ENCODE measurements at regions not wholly inside any gene's neighbourhood (a gene's known extent, or its start where the extent isn't known, plus 50 kb on each side); places are given as distances from the start of the nearest gene placed in this dataset.
A peak's percentile ranks its signal among the peaks of the same experiment; 100 is the strongest.

DNA sequence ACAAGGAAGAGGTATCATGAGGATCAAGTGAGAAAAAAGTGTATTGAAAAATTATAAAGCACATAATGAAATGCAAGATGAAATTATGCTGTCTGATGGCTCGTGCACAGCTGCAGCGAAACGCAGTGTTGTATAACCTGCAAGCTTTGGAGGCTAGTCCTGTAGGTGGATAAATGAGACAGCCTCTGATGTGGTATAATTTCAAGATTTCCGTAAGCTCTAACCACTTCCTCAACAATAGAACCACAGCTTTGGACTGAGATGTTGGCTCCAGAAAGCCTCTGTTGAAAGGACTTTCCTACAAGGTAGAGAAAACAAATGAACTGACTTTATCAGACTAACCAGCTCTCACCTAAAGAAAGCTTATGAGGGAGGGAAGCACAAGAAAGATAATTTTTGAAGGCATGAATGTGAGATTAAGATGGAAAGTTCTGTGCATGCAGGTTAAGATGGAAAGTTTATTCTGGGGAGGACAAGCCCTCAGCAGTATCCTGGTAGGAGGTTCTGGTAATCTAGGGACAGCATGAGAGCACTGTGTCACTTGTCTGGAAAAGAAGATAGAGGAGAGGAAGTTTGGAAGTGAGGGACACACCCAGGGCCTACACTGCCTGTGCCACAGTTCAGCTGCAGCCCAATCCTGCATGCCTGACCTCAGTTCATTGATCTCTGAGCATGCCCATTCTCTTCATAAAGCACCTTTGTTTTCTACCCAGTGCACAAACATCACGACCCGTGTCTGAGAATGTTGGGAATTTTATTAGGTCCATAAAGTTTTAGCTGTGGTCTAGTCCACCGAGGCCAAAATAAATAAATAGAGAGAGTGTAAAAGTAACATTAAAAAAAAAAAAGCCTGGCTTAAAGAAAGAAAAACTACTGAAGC is 161.5 kb upstream of the SFRP2 start:
- H3K36me3 Mint-ChIP-seq, result no peaks in the 10 kb centered on the region
- 32% methylated on average over 5 of the region's 7 CpGs for WGBS (ENCODE audit: insufficient coverage)
- H3K4me3 Mint-ChIP-seq, result no peak overlapping the region
- Histone ChIP-seq H3K27me3 (ENCODE audit: control insufficient read depth, insufficient read depth, low read length) (peaks cover 4% of the 10 kb centered on the region), H3K27ac (ENCODE audit: low read length) (no peak overlapping the region), H3K36me3 (ENCODE audit: control insufficient read depth, insufficient read depth, low read length) (no peaks in the 10 kb centered on the region), H3K9me3 (ENCODE audit: control insufficient read depth, insufficient read depth, low read length) (no peaks in the 10 kb centered on the region), H3K4me3 (ENCODE audit: low read length) (no peak overlapping the region), H3K4me1 (ENCODE audit: control insufficient read depth, insufficient read depth, low read length) (peaks cover 7% of the 10 kb centered on the region)
- TF ChIP-seq, protein P1, sequence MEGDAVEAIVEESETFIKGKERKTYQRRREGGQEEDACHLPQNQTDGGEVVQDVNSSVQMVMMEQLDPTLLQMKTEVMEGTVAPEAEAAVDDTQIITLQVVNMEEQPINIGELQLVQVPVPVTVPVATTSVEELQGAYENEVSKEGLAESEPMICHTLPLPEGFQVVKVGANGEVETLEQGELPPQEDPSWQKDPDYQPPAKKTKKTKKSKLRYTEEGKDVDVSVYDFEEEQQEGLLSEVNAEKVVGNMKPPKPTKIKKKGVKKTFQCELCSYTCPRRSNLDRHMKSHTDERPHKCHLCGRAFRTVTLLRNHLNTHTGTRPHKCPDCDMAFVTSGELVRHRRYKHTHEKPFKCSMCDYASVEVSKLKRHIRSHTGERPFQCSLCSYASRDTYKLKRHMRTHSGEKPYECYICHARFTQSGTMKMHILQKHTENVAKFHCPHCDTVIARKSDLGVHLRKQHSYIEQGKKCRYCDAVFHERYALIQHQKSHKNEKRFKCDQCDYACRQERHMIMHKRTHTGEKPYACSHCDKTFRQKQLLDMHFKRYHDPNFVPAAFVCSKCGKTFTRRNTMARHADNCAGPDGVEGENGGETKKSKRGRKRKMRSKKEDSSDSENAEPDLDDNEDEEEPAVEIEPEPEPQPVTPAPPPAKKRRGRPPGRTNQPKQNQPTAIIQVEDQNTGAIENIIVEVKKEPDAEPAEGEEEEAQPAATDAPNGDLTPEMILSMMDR (IDR thresholded peaks at IDR 0.05), result no peak
- H3K9me3 Mint-ChIP-seq, result peaks cover 5 to 7% of the 10 kb centered on the region in 2 donors
- intact Hi-C loops (cut with micrococcal nuclease), result no loop called here
- peak in 1 of 3 donors; percentile 53 for ATAC-seq
- no peak overlapping the region for H3K27ac Mint-ChIP-seq
- peaks cover 10 to 11% of the 10 kb centered on the region in 2 donors for H3K4me1 Mint-ChIP-seq
- peak in 1 of 2 donors; percentile 54 for DNase-seq
- H3K27me3 Mint-ChIP-seq (ENCODE audit: low read depth in 2 of 2), result peaks cover 0 to 11% of the 10 kb centered on the region in 2 donors

DNA sequence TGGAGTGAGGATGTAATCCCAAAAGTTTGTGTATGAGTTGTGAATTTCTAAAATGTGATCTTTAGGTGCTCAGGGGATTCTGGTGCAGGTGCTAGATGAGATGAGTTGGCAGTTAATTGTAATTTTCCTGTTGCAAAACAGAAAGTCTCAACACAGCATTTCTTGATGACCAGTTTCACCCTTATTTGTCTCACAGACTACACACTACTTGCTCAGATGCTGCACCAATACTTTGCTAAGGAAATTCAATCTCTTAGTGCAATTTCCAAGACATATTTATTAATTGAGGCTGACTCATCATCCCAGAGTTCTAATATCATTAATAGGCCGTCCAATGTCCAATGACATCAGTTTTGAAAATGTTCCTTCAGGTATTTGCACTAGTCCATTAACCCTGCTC is 159.2 kb upstream of the SFRP2 start:
- Mint-ChIP-seq H3K36me3 (no peaks in the 10 kb centered on the region), H3K4me3 (no peak overlapping the region), H3K27me3 (ENCODE audit: low read depth in 2 of 2) (peaks cover 0 to 9% of the 10 kb centered on the region in 2 donors), H3K27ac (no peak overlapping the region), H3K4me1 (peaks cover 10 to 11% of the 10 kb centered on the region in 2 donors), H3K9me3 (peaks cover 5 to 6% of the 10 kb centered on the region in 2 donors)
- DNase-seq (no peak), ATAC-seq (no peak)
- TF ChIP-seq, protein P1 (IDR thresholded peaks at IDR 0.05), result no peak
- no peak overlapping the region for H3K4me3 ChIP-seq (ENCODE audit: low read length)
- H3K27ac ChIP-seq (ENCODE audit: low read length), result no peak overlapping the region
- no peaks in the 10 kb centered on the region for H3K9me3 ChIP-seq (ENCODE audit: control insufficient read depth, insufficient read depth, low read length)
- WGBS (ENCODE audit: insufficient coverage), result 68% methylated on average over 1 of the region's 1 CpG
- intact Hi-C loops (cut with micrococcal nuclease), result no loop called here
- peaks cover 4% of the 10 kb centered on the region for H3K27me3 ChIP-seq (ENCODE audit: control insufficient read depth, insufficient read depth, low read length)
- H3K36me3 ChIP-seq (ENCODE audit: control insufficient read depth, insufficient read depth, low read length), result no peaks in the 10 kb centered on the region
- H3K4me1 ChIP-seq (ENCODE audit: control insufficient read depth, insufficient read depth, low read length), result peaks cover 7% of the 10 kb centered on the region

GRCh38 chr4:153947124-153947523 is 158.2 kb upstream of the SFRP2 start:
- Mint-ChIP-seq H3K9me3 (peaks cover 5 to 8% of the 10 kb centered on the region in 2 donors), H3K27me3 (ENCODE audit: low read depth in 2 of 2) (peaks cover 0 to 12% of the 10 kb centered on the region in 2 donors), H3K4me3 (no peak overlapping the region), H3K27ac (no peak overlapping the region), H3K4me1 (peaks cover 10 to 11% of the 10 kb centered on the region in 2 donors), H3K36me3 (no peaks in the 10 kb centered on the region)
- 94% methylated on average over 1 of the region's 1 CpG for WGBS (ENCODE audit: insufficient coverage)
- DNase-seq, result no peak
- H3K4me1 ChIP-seq (ENCODE audit: control insufficient read depth, insufficient read depth, low read length), result peaks cover 7% of the 10 kb centered on the region
- intact Hi-C loops (cut with micrococcal nuclease), result no loop called here
- TF ChIP-seq, protein P1 (IDR thresholded peaks at IDR 0.05), result no peak
- H3K27ac ChIP-seq (ENCODE audit: low read length), result no peak overlapping the region
- H3K36me3 ChIP-seq (ENCODE audit: control insufficient read depth, insufficient read depth, low read length), result no peaks in the 10 kb centered on the region
- no peak overlapping the region for H3K4me3 ChIP-seq (ENCODE audit: low read length)
- peaks cover 4% of the 10 kb centered on the region for H3K27me3 ChIP-seq (ENCODE audit: control insufficient read depth, insufficient read depth, low read length)
- H3K9me3 ChIP-seq (ENCODE audit: control insufficient read depth, insufficient read depth, low read length), result no peaks in the 10 kb centered on the region
- ATAC-seq, result no peak

All from natural killer cell (primary cell).